Thymus (tissue), 11 donors: ENCODE measurements at regions not wholly inside any gene's neighbourhood (a gene's known extent, or its start where the extent isn't known, plus 50 kb on each side); places are given as distances from the start of the nearest gene placed in this dataset.
"Not testable (repeated sequence)": the region's sequence is repeated elsewhere in the genome, so short reads cannot be mapped to it uniquely, and the experiment has no call there.

ENCODE experiments used
- DNase-seq, 9 donors: peaks; one replicate each; pipeline ENCODE4 v3.0.0-alpha.2; 2013; ENCODE audit warnings: low spot score in 9 of 9, low read depth in 6 of 9, missing footprints in 1 of 9
- H3K27ac ChIP-seq, 2 donors: one replicate each; pipeline ENCODE4 v1.5.1; 2013; ENCODE audit warnings: control low read depth in 1 of 2, low read depth in 1 of 2, low read length in 1 of 2, mild to moderate bottlenecking in 1 of 2, moderate library complexity in 1 of 2
- H3K27me3 ChIP-seq, 2 donors: one replicate each; pipeline ENCODE4 v1.5.1; 2013; ENCODE audit warnings: low read length in 1 of 2; ENCODE audit not compliant: control insufficient read depth in 2 of 2, insufficient read depth in 1 of 2
- H3K36me3 ChIP-seq, 2 donors: one replicate each; pipeline ENCODE4 v1.5.1; 2013; ENCODE audit warnings: low read length in 1 of 2, mild to moderate bottlenecking in 1 of 2, moderate library complexity in 1 of 2; ENCODE audit not compliant: control insufficient read depth in 2 of 2, insufficient read depth in 2 of 2
- H3K4me1 ChIP-seq, 2 donors: one replicate each; pipeline ENCODE4 v1.5.1; 2013; ENCODE audit warnings: low read length in 2 of 2; ENCODE audit not compliant: control insufficient read depth in 2 of 2, insufficient read depth in 2 of 2
- H3K4me3 ChIP-seq, 2 donors: one replicate each; pipeline ENCODE4 v1.5.1; 2013; ENCODE audit warnings: low read length in 2 of 2, control low read depth in 1 of 2, mild to moderate bottlenecking in 1 of 2
- H3K9me3 ChIP-seq, 2 donors: one replicate each; pipeline ENCODE4 v1.5.1; 2013; ENCODE audit warnings: low read length in 1 of 2, mild to moderate bottlenecking in 1 of 2; ENCODE audit not compliant: control insufficient read depth in 2 of 2, insufficient read depth in 1 of 2
- WGBS: extraction: QIAGEN DNeasy Blood & Tissue Kit; methylation state at CpG from one replicate; pipeline ENCODE4 v1.1.7; 2013; 5-methylcytosine and 5-hydroxymethylcytosine counted together
- donor health status: healthy.

DNA sequence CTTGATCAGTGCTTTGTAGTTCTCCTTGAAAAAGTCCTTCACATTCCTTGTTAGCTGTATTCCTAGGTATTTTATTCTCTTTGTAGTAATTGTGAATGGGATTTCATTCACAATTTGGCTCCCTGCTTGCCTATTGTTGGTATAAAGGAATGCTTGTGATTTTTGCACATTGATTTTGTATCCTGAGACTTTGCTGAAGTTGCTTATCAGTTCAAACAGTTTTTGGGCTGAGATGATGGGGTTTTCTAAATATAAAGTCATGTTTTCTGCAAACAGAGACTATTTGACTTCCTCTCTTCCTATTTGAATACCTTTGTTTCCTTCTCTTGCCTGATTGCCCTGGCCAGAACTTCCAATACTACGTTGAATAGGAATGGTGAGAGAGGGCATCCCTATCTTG is 462.5 kb upstream of the GCFC2 start:
- H3K36me3 ChIP-seq, H3K4me1 ChIP-seq, H3K9me3 ChIP-seq, H3K27ac ChIP-seq, H3K27me3 ChIP-seq, H3K4me3 ChIP-seq, DNase-seq: not testable (repeated sequence)
- 60% methylated on average over 1 of the region's 1 CpG for WGBS

GRCh38 chr2:76172154-76172595 is 461.5 kb upstream of the GCFC2 start:
- not testable (repeated sequence) for H3K27me3 ChIP-seq, H3K36me3 ChIP-seq, DNase-seq, H3K4me1 ChIP-seq, H3K4me3 ChIP-seq, H3K27ac ChIP-seq, H3K9me3 ChIP-seq

- H3K27me3 ChIP-seq: no peaks in the 10 kb centered on the region
- no peak overlapping the region for H3K27ac ChIP-seq
- H3K4me1 ChIP-seq: no peaks in the 10 kb centered on the region
- H3K36me3 ChIP-seq: no peaks in the 10 kb centered on the region
- H3K4me3 ChIP-seq: no peak overlapping the region
- no peak for DNase-seq
- 85% methylated on average over 2 of the region's 2 CpGs for WGBS
- no peaks in the 10 kb centered on the region for H3K9me3 ChIP-seq
Observed at GRCh38 chr2:76170856-76171255, 460.1 kb upstream of the GCFC2 start.

DNA sequence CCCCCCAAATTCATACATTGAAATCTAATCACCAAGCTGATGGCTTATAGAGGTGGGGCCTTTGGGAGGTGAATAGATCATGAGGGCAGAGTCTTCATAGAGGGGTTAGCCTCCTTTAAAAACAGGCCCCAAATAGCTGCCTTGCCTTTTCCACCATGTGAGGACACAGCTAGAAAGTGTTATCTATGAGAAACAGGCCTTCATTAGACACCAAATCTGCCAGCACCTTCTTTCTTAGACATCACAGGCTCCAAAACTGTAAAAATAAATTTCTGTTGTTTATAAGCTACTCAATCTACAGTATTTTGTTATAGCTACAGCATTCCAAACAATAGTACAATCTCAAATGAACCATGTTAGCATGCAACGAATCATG is 459.3 kb upstream of the GCFC2 start:
- 75% methylated on average over 1 of the region's 1 CpG for WGBS
- no peaks in the 10 kb centered on the region for H3K36me3 ChIP-seq
- H3K27me3 ChIP-seq: no peaks in the 10 kb centered on the region
- H3K9me3 ChIP-seq: no peaks in the 10 kb centered on the region
- no peak overlapping the region for H3K27ac ChIP-seq
- no peak overlapping the region for H3K4me3 ChIP-seq
- no peak for DNase-seq
- H3K4me1 ChIP-seq: no peaks in the 10 kb centered on the region

- Histone ChIP-seq H3K4me1 (no peaks in the 10 kb centered on the region), H3K9me3 (no peaks in the 10 kb centered on the region), H3K27ac (no peak overlapping the region), H3K4me3 (no peak overlapping the region), H3K27me3 (no peaks in the 10 kb centered on the region), H3K36me3 (no peaks in the 10 kb centered on the region)
- no peak for DNase-seq
- WGBS: 76% methylated on average over 2 of the region's 2 CpGs
Observed at GRCh38 chr2:76169276-76170008, 458.7 kb upstream of the GCFC2 start.

DNA sequence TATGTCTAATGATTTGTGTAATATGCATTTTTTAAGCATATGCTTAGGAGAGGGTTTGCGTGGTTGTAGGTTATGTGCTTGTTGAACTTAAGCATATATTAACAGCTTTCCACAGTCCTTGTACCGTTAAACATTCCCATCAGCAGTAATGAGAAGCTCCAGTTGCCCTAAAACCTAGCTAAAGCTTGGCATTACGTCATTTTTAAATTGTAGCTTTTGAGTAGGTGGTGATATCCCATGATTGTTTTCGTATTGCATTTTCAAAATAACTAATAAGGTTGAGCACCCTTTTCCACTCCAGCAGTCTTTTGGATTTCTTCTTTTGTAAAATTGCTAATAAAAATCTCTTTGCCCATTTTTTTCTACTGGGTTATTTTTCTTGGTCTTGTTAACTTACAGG is 453.1 kb upstream of the GCFC2 start:
- H3K27me3 ChIP-seq: no peaks in the 10 kb centered on the region
- DNase-seq: no peak
- no peak overlapping the region for H3K27ac ChIP-seq
- no peaks in the 10 kb centered on the region for H3K4me1 ChIP-seq
- H3K9me3 ChIP-seq: no peaks in the 10 kb centered on the region
- H3K36me3 ChIP-seq: no peaks in the 10 kb centered on the region
- 88% methylated on average over 4 of the region's 4 CpGs for WGBS
- H3K4me3 ChIP-seq: no peak overlapping the region

DNA sequence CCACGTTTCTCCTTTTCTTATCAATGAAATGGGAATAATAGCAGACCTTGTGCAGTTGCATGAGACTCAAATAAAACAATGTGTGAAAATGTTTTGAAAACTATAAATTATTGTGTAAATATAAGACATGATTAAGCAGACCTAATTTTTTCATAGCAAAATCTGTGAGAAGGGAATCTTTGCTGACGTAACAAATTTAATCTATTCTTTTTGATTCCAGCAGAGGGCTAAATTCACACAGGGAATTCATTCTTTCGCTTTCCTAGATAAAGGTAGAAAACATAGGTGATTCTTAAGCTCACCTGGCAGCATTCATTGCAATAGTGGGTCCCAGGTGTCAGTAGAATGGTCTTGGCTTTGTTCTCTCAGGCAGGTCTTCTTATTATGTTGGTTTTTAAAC is 450.0 kb upstream of the GCFC2 start:
- no peaks in the 10 kb centered on the region for H3K9me3 ChIP-seq
- no peak for DNase-seq
- no peaks in the 10 kb centered on the region for H3K27me3 ChIP-seq
- no peaks in the 10 kb centered on the region for H3K4me1 ChIP-seq
- no peak overlapping the region for H3K27ac ChIP-seq
- no peak overlapping the region for H3K4me3 ChIP-seq
- 88% methylated on average over 3 of the region's 3 CpGs for WGBS
- no peaks in the 10 kb centered on the region for H3K36me3 ChIP-seq

GRCh38 chr2:76159042-76159648 is 448.4 kb upstream of the GCFC2 start:
- WGBS: 66% methylated on average over 1 of the region's 1 CpG

GRCh38 chr2:76157531-76157930 is 446.8 kb upstream of the GCFC2 start:
- no peak overlapping the region for H3K4me3 ChIP-seq
- no peak for DNase-seq
- WGBS: 89% methylated on average over 2 of the region's 2 CpGs
- H3K4me1 ChIP-seq: no peaks in the 10 kb centered on the region
- no peaks in the 10 kb centered on the region for H3K27me3 ChIP-seq
- H3K27ac ChIP-seq: no peak overlapping the region
- H3K36me3 ChIP-seq: no peaks in the 10 kb centered on the region
- no peaks in the 10 kb centered on the region for H3K9me3 ChIP-seq

More at GRCh38 chr2:76159042-76159648, 448.4 kb upstream of the GCFC2 start:
- H3K27ac ChIP-seq: no peak overlapping the region
- H3K36me3 ChIP-seq: no peaks in the 10 kb centered on the region
- H3K4me1 ChIP-seq: no peaks in the 10 kb centered on the region
- H3K27me3 ChIP-seq: no peaks in the 10 kb centered on the region
- no peaks in the 10 kb centered on the region for H3K9me3 ChIP-seq
- no peak overlapping the region for H3K4me3 ChIP-seq
- DNase-seq: no peak
